Lung (tissue), 11 donors: ENCODE measurements at regions not wholly inside any gene's neighbourhood (a gene's known extent, or its start where the extent isn't known, plus 50 kb on each side); places are given as distances from the start of the nearest gene placed in this dataset.
A peak's percentile ranks its signal among the peaks of the same experiment; 100 is the strongest.

Source experiments
- ATAC-seq: fragments of 200-7000 bp; cut with Tn5 transposase; one replicate; pipeline ENCODE4 v1.9.1; 2020; ENCODE audit warnings: moderate number of reproducible peaks; ENCODE audit not compliant: insufficient read depth, low FRiP score
- DNase-seq, 3 donors: peaks; one replicate each; pipeline ENCODE4 v3.0.0-alpha.2; 2013 to 2017
- H3K27ac ChIP-seq, 2 donors: one replicate each; pipeline ENCODE4 v1.5.1; 2013; ENCODE audit warnings: mild to moderate bottlenecking in 2 of 2, moderate library complexity in 2 of 2, control low read depth in 1 of 2, inconsistent platforms in 1 of 2, low read depth in 1 of 2, low read length in 1 of 2
- H3K27me3 ChIP-seq, 3 donors: one replicate each; pipeline ENCODE4 v1.5.1; 2013; ENCODE audit warnings: low read length in 2 of 3; ENCODE audit not compliant: control insufficient read depth in 3 of 3, insufficient read depth in 3 of 3
- H3K36me3 ChIP-seq, 4 donors: one replicate each; pipeline ENCODE4 v1.5.1; 2013; ENCODE audit warnings: low read length in 4 of 4, mild to moderate bottlenecking in 1 of 4, moderate library complexity in 1 of 4; ENCODE audit not compliant: control insufficient read depth in 4 of 4, insufficient read depth in 4 of 4
- H3K4me1 ChIP-seq, 5 donors: one replicate each; pipeline ENCODE4 v1.5.1; 2013; ENCODE audit warnings: low read length in 5 of 5, mild to moderate bottlenecking in 2 of 5, moderate library complexity in 1 of 5; ENCODE audit not compliant: control insufficient read depth in 5 of 5, insufficient read depth in 5 of 5
- H3K4me3 ChIP-seq: one replicate; pipeline ENCODE4 v1.5.1; 2013; ENCODE audit warnings: mild to moderate bottlenecking, control low read depth, moderate library complexity
- H3K9ac ChIP-seq, 2 donors: one replicate each; pipeline ENCODE4 v1.5.1; 2013; ENCODE audit warnings: low read length in 2 of 2, control low read depth in 1 of 2; ENCODE audit not compliant: insufficient read depth in 1 of 2
- H3K9me3 ChIP-seq, 4 donors: one replicate each; pipeline ENCODE4 v1.5.1; 2013; ENCODE audit warnings: low read length in 3 of 4, mild to moderate bottlenecking in 1 of 4, moderate library complexity in 1 of 4; ENCODE audit not compliant: control insufficient read depth in 4 of 4, insufficient read depth in 3 of 4
- WGBS, 2 donors: extraction: QIAGEN DNeasy Blood & Tissue Kit; methylation state at CpG; one replicate each; pipeline ENCODE4 v1.1.7; 2013; 5-methylcytosine and 5-hydroxymethylcytosine counted together
- TF ChIP-seq, protein P1 (sequence below): IDR thresholded peaks from 2 replicates; pipeline ENCODE4 v1.5.1; 2012; ENCODE audit warnings: mild to moderate bottlenecking; ENCODE audit errors: control extremely low read depth, extremely low read depth
- donor health status: control.
- donor health status: control.
- donor health status: Bipolar disorder and iron deficiency.
- donor health status: healthy.
- donor health status: DM: yes; HTN: yes; CAD: no.

DNA sequence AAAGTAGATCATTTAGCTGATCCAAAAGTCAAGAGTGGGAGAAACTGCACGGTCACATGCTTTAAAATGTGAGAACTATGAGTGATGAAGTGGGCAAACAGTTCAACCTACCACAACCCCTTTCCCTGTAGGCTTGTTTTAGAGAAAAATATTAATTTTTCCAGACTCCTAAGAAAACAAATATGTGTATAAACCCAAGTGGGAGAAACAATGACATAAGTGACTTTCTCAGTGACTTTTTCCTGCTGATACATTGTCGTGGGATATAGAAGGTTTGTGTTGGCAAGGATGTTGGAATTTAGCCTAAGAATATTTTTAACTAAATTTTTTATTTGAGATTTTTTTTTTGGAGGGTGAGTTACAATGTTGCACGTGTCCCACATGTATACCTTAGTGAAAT lies 321.7 kb downstream of the FIGN start:
- ATAC-seq: no peak

DNA sequence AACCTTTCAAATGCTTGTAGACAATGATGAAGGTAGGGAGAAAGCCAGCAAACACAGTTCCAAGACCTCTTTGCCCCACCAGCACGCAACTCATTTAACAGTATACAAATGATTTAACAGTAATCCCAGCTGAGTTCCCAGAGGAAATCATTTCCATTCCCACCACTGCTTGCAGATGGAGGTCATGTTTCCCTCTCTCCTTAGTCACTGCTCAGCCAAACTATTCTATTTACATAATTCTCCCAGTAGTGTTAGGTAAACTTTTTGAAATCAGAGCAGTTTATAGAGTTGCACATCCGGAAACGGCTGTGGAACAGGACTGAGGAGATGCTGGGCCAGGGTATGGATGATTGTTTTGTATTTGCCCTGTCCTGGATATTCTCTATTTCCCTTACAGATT lies 328.5 kb downstream of the FIGN start:
- DNase-seq (peak in 1 of 3 donors; percentile 13), ATAC-seq (no peak)
- Histone ChIP-seq H3K27me3 (no peaks in the 10 kb centered on the region), H3K9ac (no peak overlapping the region), H3K36me3 (no peaks in the 10 kb centered on the region), H3K4me3 (no peak overlapping the region), H3K4me1 (no peaks in the 10 kb centered on the region), H3K9me3 (no peaks in the 10 kb centered on the region), H3K27ac (no peak overlapping the region)
- 55 to 72% methylated on average over 3 of the region's 3 CpGs for WGBS, 2 donors
- TF ChIP-seq, protein P1, sequence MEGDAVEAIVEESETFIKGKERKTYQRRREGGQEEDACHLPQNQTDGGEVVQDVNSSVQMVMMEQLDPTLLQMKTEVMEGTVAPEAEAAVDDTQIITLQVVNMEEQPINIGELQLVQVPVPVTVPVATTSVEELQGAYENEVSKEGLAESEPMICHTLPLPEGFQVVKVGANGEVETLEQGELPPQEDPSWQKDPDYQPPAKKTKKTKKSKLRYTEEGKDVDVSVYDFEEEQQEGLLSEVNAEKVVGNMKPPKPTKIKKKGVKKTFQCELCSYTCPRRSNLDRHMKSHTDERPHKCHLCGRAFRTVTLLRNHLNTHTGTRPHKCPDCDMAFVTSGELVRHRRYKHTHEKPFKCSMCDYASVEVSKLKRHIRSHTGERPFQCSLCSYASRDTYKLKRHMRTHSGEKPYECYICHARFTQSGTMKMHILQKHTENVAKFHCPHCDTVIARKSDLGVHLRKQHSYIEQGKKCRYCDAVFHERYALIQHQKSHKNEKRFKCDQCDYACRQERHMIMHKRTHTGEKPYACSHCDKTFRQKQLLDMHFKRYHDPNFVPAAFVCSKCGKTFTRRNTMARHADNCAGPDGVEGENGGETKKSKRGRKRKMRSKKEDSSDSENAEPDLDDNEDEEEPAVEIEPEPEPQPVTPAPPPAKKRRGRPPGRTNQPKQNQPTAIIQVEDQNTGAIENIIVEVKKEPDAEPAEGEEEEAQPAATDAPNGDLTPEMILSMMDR: no peak

More for the DNA sequence above, 321.7 kb downstream of the FIGN start:
- Histone ChIP-seq H3K9me3 (no peaks in the 10 kb centered on the region), H3K27me3 (no peaks in the 10 kb centered on the region), H3K36me3 (no peaks in the 10 kb centered on the region), H3K27ac (no peak overlapping the region), H3K9ac (no peak overlapping the region), H3K4me1 (no peaks in the 10 kb centered on the region), H3K4me3 (no peak overlapping the region)
- 65 to 78% methylated on average over 3 of the region's 3 CpGs for WGBS, 2 donors
- TF ChIP-seq, protein P1: no peak
- DNase-seq: no peak

DNA sequence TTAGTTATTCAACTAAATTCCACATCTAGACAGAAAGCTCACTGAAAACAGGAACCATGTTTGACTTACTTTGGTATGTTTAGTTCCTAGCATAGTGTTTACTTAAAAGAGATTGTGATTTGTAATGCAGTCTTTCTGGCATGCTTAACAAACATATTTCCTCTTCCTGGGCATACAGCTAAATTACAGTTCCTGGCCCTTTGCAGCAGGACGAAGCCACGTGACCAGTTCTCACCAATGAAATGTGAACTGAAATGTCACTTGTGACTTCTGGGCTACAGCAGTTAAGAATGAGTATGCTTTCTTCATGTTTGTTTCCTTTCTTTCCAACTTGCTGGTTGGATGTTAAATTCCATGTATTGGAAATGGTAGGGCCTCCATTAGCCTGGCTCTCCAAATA lies 330.5 kb downstream of the FIGN start:
- 71 to 75% methylated on average over 2 of the region's 2 CpGs for WGBS, 2 donors
- ATAC-seq: no peak
- TF ChIP-seq, protein P1: no peak
- no peaks in the 10 kb centered on the region for H3K4me1 ChIP-seq
- no peak overlapping the region for H3K27ac ChIP-seq
- H3K9ac ChIP-seq: no peak overlapping the region
- no peaks in the 10 kb centered on the region for H3K36me3 ChIP-seq
- no peak overlapping the region for H3K4me3 ChIP-seq
- no peaks in the 10 kb centered on the region for H3K9me3 ChIP-seq
- DNase-seq: no peak
- no peaks in the 10 kb centered on the region for H3K27me3 ChIP-seq

DNA sequence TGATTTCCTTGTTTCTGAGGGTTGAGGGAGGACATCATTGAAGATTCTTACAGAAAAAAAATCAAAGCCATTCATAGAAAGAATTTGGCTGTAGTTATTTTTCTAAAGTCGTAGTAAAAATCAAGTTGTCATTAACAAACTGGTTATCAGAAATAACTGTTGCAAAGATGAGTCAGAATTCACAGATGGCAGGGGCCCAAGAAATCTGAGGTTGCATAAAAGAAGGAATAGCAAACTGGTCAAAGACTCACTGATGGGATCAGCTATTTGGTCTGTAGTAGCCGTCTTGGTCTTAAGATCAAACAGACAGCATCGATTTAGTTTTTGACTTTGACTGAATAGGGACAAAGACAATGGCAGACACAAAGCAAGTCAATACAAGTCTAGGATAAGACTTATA lies 334.3 kb downstream of the FIGN start:
- DNase-seq: no peak
- WGBS, 2 donors: 74 to 90% methylated on average over 3 of the region's 3 CpGs
- H3K36me3 ChIP-seq: no peaks in the 10 kb centered on the region

More for the DNA sequence above, 334.3 kb downstream of the FIGN start:
- Histone ChIP-seq H3K4me1 (no peaks in the 10 kb centered on the region), H3K9me3 (no peaks in the 10 kb centered on the region), H3K4me3 (no peak overlapping the region), H3K27me3 (no peaks in the 10 kb centered on the region), H3K27ac (no peak overlapping the region), H3K9ac (no peak overlapping the region)
- TF ChIP-seq, protein P1: no peak
- ATAC-seq: no peak
